Activated CD4-positive, alpha-beta T cell treated with anti-CD3 and anti-CD28 coated beads for 36 hours (primary cell): ENCODE measurements at regions not wholly inside any gene's neighbourhood (a gene's known extent, or its start where the extent isn't known, plus 50 kb on each side); places are given as distances from the start of the nearest gene placed in this dataset.
A peak's percentile ranks its signal among the peaks of the same experiment; 100 is the strongest.

Experiments used
- ATAC-seq: fragments of 200-7000 bp; cut with Tn5 transposase; one replicate; pipeline ENCODE4 v1.10.0; 2021; ENCODE audit warnings: mild to moderate bottlenecking, moderate library complexity
- CTCF ChIA-PET: fragments of 350-600 bp; sonication (Branson Sonifier 250); formaldehyde crosslinking; loops from one replicate; lab custom pipeline; 2021; ENCODE audit warnings: antibody characterized with exemption; lab: Charles Lee
- POLR2A ChIA-PET: fragments of 350-600 bp; sonication (Branson Sonifier 250); formaldehyde crosslinking; loops from one replicate; lab custom pipeline; 2021; ENCODE audit warnings: antibody characterized with exemption, inconsistent platforms; lab: Charles Lee
- DNase-seq: peaks from one replicate; pipeline ENCODE4 v3.0.0-alpha.2; 2020
- H3K27ac Mint-ChIP-seq: one replicate; pipeline ENCODE4 v1.8.0; 2021; ENCODE audit warnings: mixed read lengths
- H3K27me3 Mint-ChIP-seq: one replicate; pipeline ENCODE4 v1.8.0; 2021; ENCODE audit warnings: mixed read lengths
- H3K36me3 Mint-ChIP-seq: one replicate; pipeline ENCODE4 v1.8.0; 2021; ENCODE audit warnings: low read depth, mixed read lengths
- H3K4me1 Mint-ChIP-seq: one replicate; pipeline ENCODE4 v1.8.0; 2021; ENCODE audit warnings: mixed read lengths
- H3K4me3 Mint-ChIP-seq: one replicate; pipeline ENCODE4 v1.8.0; 2021; ENCODE audit warnings: mild to moderate bottlenecking, moderate library complexity, mixed read lengths
- H3K9me3 Mint-ChIP-seq: one replicate; pipeline ENCODE4 v1.8.0; 2021; ENCODE audit warnings: low read depth, mixed read lengths
- intact Hi-C, 2 experiments: fragments of 100-400 bp; cut with DNase I in 1 of 2; cut with micrococcal nuclease in 1 of 2; formaldehyde crosslinking; loops; one replicate each; pipeline versions ENCODE4 v1.14.2 to v1.15.1; 2022 to 2024; cut with DNase I, micrococcal nuclease

DNA sequence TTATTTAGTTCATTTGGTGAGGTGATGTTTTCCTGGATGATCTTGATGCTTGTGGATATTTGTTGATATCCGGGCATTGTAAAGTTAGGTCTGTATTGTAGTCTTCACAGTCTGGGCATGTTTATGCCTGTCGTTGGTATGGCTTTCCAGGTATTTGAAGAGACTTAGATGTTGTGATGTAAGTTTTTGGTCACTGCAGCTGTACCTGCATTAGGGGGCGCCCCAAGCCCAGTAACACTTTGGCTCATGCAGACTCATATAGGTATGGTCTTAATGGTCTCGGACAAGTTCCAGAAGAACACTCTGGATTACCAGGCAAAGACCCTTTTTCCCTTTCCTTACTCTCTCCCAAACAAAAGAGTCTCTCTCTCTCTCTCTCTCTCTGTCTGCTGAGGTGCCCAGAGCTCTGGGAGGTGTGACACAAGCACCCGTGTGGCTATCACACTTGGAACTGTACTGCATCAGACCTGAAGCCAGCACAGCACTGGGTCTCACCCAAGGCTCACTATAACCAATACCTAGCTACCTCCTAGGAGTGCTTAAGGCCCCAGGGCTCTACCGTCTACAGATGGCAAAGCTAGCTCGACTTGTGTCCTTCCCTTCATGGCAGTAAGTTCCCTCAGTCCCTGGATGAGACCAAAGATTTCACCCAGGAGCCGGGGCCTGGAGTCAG is 425.8 kb upstream of the ATXN7L3B start:
- no peaks in the 10 kb centered on the region for H3K27me3 Mint-ChIP-seq
- no peak overlapping the region for H3K27ac Mint-ChIP-seq
- intact Hi-C loops, result loop anchor here in 1 of 2 experiments (2.0 kb wide), 1 partner anchor 301 kb away; no protein-coding TSS in a partner anchor
- POLR2A ChIA-PET, result no interaction called here
- ATAC-seq (no peak), DNase-seq (peak; percentile 23)
- no peak overlapping the region for H3K4me3 Mint-ChIP-seq
- H3K36me3 Mint-ChIP-seq, result no peaks in the 10 kb centered on the region
- CTCF ChIA-PET, result interaction anchor here (1.3 kb wide), 1 partner anchor 305 kb away, joined by 3 read pairs; no protein-coding TSS in a partner anchor
- H3K4me1 Mint-ChIP-seq, result no peaks in the 10 kb centered on the region
- peaks cover 2% of the 10 kb centered on the region for H3K9me3 Mint-ChIP-seq

DNA sequence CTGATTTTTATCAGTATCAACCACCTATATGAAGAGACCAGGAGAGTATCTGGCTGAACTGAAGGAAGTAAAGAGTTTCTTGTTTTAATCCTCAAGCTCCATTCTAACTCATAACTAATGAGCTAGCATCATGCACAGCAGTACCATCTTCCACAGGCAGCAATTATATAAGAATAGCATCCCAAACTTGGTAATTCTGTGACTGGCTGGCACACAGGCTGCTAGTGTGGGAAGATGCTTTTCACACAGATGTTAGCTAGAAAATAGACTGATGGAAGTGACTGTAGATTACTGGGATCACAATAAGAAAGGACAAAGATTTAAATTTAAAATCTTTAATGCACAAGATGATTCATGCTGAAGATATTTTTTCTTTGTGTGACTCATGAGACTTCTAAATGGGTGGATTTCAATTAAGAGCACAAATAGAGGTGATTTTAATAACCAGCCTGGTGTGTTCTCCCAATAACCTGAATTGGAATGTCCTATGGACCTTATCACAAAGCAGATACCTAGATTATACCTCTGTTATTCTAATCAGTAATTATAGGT is 417.7 kb upstream of the ATXN7L3B start:
- no peaks in the 10 kb centered on the region for H3K36me3 Mint-ChIP-seq
- H3K4me1 Mint-ChIP-seq, result no peaks in the 10 kb centered on the region
- no peaks in the 10 kb centered on the region for H3K27me3 Mint-ChIP-seq
- no peaks in the 10 kb centered on the region for H3K9me3 Mint-ChIP-seq
- ChIA-PET POLR2A (no interaction called here), CTCF (no interaction called here)
- H3K27ac Mint-ChIP-seq, result no peak overlapping the region
- intact Hi-C loops, result no loop called here
- ATAC-seq (no peak), DNase-seq (no peak)
- no peak overlapping the region for H3K4me3 Mint-ChIP-seq

- intact Hi-C loops, result no loop called here
- ATAC-seq, result no peak
- no peaks in the 10 kb centered on the region for H3K4me1 Mint-ChIP-seq
- no peak overlapping the region for H3K4me3 Mint-ChIP-seq
- DNase-seq, result no peak
- H3K9me3 Mint-ChIP-seq, result no peaks in the 10 kb centered on the region
- no peaks in the 10 kb centered on the region for H3K27me3 Mint-ChIP-seq
- ChIA-PET CTCF (no interaction called here), POLR2A (no interaction called here)
- no peaks in the 10 kb centered on the region for H3K36me3 Mint-ChIP-seq
- H3K27ac Mint-ChIP-seq, result no peak overlapping the region
These were observed 417.0 kb upstream of the ATXN7L3B start for GRCh38 chr12:74120644-74121043.

DNA sequence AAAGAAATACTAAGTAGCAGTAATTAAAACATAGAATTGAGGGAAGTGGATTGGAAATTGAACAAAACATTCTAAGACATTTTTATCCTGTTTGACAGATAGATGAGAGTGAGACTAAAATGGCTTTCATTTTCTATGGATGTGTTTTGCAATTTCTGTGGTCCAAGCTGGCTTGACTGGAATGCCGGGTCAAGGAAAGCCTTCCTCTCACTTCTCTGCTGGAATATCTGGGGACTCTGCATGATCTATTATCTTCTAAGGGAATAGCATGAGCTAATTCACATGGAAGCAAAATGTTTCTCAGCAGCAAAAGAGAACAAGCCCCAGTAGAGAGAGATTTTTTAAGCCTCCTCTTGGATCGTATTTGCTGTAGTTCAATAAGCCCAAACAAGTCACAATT is 407.9 kb upstream of the ATXN7L3B start:
- POLR2A ChIA-PET, result no interaction called here
- Mint-ChIP-seq H3K36me3 (no peaks in the 10 kb centered on the region), H3K27ac (no peak overlapping the region), H3K27me3 (no peaks in the 10 kb centered on the region), H3K9me3 (peaks cover 4% of the 10 kb centered on the region), H3K4me1 (no peaks in the 10 kb centered on the region), H3K4me3 (no peak overlapping the region)
- intact Hi-C loops, result no loop called here
- DNase-seq (no peak), ATAC-seq (no peak)
- CTCF ChIA-PET, result no interaction called here

DNA sequence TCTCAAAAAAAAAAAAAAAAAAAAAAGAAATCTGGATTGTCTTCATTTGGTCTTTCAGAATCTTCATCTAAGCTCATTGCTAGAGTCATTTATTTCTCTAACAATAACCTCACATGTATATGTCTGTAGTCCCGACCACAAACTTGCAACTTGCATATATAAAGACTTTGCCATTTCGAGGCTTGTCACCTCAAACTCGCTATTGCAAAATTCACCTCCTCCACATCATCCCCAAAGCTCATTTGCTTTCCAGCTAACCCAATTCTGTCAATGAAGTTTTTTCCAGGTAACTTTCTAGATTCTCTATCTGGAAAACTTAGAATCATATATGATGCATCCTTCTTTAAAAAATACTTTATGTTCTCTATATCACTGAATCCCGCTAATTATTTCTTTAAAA is 393.2 kb upstream of the ATXN7L3B start:
- no peak for ATAC-seq
- Mint-ChIP-seq H3K9me3 (no peaks in the 10 kb centered on the region), H3K27me3 (no peaks in the 10 kb centered on the region), H3K4me1 (no peaks in the 10 kb centered on the region), H3K4me3 (no peak overlapping the region), H3K27ac (no peak overlapping the region), H3K36me3 (no peaks in the 10 kb centered on the region)
- ChIA-PET CTCF (interaction anchor here (0.7 kb wide), 1 partner anchor 8 kb away, joined by 5 read pairs; no protein-coding TSS in a partner anchor), POLR2A (no interaction called here)
- no peak for DNase-seq
- intact Hi-C loops, result no loop called here

GRCh38 chr12:74145328-74145727 is 392.3 kb upstream of the ATXN7L3B start:
- no peak overlapping the region for H3K4me3 Mint-ChIP-seq
- CTCF ChIA-PET, result no interaction called here
- no peaks in the 10 kb centered on the region for H3K9me3 Mint-ChIP-seq
- H3K27me3 Mint-ChIP-seq, result no peaks in the 10 kb centered on the region
- no peaks in the 10 kb centered on the region for H3K4me1 Mint-ChIP-seq
- H3K36me3 Mint-ChIP-seq, result no peaks in the 10 kb centered on the region
- H3K27ac Mint-ChIP-seq, result no peak overlapping the region
- POLR2A ChIA-PET, result no interaction called here
- no peak for ATAC-seq
- intact Hi-C loops, result no loop called here
- no peak for DNase-seq

DNA sequence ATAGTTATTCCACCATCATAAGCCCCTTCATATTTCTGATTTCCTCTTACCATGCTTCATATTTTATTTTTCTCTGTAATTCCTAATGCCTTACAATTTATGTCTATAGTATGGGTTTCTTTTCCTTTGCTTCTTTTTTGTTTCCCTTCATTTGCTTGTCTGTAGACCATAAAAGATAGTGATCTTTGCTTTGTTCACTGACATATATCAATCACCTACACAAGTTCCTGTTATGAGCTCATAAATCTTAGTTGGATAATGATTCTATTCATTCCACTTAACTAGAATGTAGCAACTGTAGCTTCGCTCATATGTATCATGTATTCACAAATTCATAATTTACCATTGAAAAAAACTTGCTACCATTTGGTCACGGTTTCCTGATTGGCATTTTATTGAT is 388.8 kb upstream of the ATXN7L3B start:
- Mint-ChIP-seq H3K36me3 (no peaks in the 10 kb centered on the region), H3K4me3 (no peak overlapping the region), H3K9me3 (no peaks in the 10 kb centered on the region), H3K27me3 (no peaks in the 10 kb centered on the region), H3K4me1 (no peaks in the 10 kb centered on the region), H3K27ac (no peak overlapping the region)
- intact Hi-C loops, result no loop called here
- DNase-seq, result no peak
- no peak for ATAC-seq
- POLR2A ChIA-PET, result no interaction called here
- CTCF ChIA-PET, result no interaction called here

DNA sequence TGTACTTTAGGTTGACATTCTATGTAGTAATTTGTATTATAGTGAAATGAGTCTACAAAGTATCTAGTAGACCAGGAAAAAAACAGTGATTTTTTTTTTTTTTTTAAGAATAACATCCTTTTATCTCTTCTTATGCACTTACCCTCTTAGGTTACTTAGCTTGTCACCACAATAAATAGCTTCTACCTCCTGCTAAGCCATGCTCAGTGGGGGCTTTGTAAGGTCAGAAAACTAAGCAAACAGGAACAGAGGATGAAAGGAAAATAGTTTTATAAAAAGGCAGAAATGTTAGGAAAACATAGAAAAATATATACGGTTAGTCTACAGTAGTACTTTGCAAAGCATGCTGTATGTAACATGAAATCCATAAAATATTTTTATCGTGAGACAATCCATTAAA is 385.3 kb upstream of the ATXN7L3B start:
- Mint-ChIP-seq H3K9me3 (no peaks in the 10 kb centered on the region), H3K4me1 (no peaks in the 10 kb centered on the region), H3K27ac (no peak overlapping the region), H3K4me3 (no peak overlapping the region), H3K27me3 (no peaks in the 10 kb centered on the region), H3K36me3 (no peaks in the 10 kb centered on the region)
- intact Hi-C loops, result no loop called here
- ChIA-PET POLR2A (interaction anchor here (0.6 kb wide), 1 partner anchor 1599 kb away, joined by 4 read pairs; no protein-coding TSS in a partner anchor), CTCF (interaction anchor here (1.1 kb wide), 1 partner anchor 8 kb away, joined by 5 read pairs; no protein-coding TSS in a partner anchor)
- no peak for DNase-seq
- no peak for ATAC-seq

DNA sequence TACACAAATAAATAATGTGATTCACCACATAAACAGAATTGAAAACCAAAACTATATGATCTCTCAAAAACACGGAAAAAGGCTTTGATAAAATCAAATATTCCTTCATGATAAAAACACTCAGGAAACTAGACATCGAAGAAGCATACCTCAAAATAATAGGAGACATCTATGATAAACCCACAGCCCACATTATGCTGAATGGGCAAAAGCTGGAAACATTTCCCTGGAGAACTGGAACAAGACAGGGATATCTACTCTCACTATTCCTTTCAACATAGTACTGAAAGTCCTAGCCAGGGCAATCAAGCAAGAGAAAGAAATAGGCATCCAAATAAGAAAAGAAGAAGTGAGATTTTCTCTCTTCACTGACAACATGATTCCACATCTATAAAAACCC is 371.5 kb upstream of the ATXN7L3B start:
- no peaks in the 10 kb centered on the region for H3K36me3 Mint-ChIP-seq
- H3K27me3 Mint-ChIP-seq, result no peaks in the 10 kb centered on the region
- ChIA-PET POLR2A (no interaction called here), CTCF (no interaction called here)
- no peak for ATAC-seq
- no peak overlapping the region for H3K27ac Mint-ChIP-seq
- H3K4me3 Mint-ChIP-seq, result no peak overlapping the region
- intact Hi-C loops, result no loop called here
- DNase-seq, result no peak
- H3K4me1 Mint-ChIP-seq, result no peaks in the 10 kb centered on the region
- peaks cover 3% of the 10 kb centered on the region for H3K9me3 Mint-ChIP-seq

DNA sequence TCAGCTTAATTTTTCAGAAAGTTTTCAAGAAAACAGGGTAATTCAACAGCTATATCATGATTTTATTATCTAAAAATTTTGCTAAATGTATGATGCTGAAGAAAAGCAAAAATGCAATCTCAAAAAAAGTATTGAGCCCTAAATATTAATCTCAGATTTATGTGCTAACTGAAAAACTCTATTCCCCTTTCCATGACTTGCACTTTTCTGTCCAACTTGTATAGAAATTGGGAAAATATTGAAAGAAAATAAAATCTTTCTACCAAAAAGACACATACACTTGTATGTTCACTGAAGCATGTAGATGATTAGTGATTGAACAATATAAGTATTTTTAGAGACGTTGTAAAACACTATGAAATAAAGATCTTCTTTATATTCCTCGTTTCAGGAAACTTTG is 368.0 kb upstream of the ATXN7L3B start:
- H3K9me3 Mint-ChIP-seq, result peaks cover 7% of the 10 kb centered on the region
- no peaks in the 10 kb centered on the region for H3K27me3 Mint-ChIP-seq
- intact Hi-C loops, result no loop called here
- H3K36me3 Mint-ChIP-seq, result no peaks in the 10 kb centered on the region
- no peak for DNase-seq
- ChIA-PET POLR2A (no interaction called here), CTCF (no interaction called here)
- H3K4me3 Mint-ChIP-seq, result no peak overlapping the region
- no peak for ATAC-seq
- H3K4me1 Mint-ChIP-seq, result no peaks in the 10 kb centered on the region
- H3K27ac Mint-ChIP-seq, result no peak overlapping the region

DNA sequence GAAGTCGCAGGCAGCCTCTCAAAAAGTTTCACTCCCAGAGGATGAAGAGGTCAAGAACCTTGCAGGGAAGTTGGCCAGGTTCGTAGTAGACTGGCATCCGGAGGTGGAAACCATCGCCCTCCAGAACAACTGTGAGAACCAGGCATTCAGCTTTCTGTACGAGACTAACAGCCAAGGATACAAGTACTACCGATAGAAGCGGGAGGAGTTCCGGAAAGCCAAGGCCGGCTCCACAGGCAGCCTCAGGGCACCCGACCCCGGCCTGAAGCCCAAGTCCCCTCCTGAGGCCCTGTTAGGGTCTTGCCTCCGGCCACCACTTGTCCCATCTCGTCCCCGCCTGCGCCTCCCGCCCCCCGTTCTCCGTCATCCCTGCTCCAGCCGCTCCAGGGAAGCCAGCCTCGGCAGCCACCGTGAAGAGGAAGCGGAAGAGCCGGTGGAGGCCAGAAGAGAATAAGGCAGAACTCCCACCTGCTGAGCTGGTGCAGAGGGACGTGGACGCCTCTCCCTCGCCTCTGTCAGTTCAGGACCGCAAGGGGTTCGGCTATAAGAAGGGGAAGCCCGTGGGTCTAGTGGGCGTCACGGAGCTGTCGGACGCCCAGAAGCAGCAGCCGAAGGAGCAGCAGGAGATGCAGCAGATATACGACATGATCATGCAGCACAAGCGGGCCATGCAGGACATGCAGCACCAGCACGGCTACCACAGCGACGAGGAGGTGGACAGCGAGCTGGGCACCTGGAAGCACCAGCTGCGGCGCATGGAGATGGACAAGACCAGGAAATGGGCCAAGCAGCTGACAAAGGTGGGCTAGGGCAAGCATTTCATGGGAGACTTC is 366.8 kb upstream of the ATXN7L3B start:
- H3K9me3 Mint-ChIP-seq, result peaks cover 8% of the 10 kb centered on the region
- intact Hi-C loops, result no loop called here
- DNase-seq, result no peak
- H3K4me3 Mint-ChIP-seq, result no peak overlapping the region
- no peaks in the 10 kb centered on the region for H3K4me1 Mint-ChIP-seq
- H3K27ac Mint-ChIP-seq, result no peak overlapping the region
- POLR2A ChIA-PET, result no interaction called here
- CTCF ChIA-PET, result no interaction called here
- ATAC-seq, result no peak
- no peaks in the 10 kb centered on the region for H3K27me3 Mint-ChIP-seq
- H3K36me3 Mint-ChIP-seq, result no peaks in the 10 kb centered on the region

DNA sequence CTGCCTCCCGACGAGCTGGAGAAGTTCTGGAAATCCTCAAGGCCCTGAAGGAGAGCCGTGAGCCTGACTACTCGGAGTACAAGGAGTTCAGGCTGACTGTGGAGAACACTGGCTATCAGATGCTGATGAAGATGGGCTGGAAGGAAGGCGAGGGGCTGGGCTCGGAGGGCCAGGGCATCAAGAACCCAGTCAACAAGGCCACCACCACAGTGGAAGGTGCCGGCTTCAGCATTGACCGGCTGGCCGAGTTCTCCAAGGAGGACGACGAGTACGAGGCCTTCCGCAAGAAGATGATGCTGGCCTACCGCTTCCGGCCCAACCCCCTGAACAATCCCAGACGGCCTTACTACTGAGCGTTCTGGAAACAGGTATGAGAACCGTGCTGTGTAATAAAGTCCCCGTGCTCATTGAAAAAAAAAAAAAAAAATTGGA is 366.1 kb upstream of the ATXN7L3B start:
- H3K36me3 Mint-ChIP-seq, result no peaks in the 10 kb centered on the region
- ChIA-PET POLR2A (no interaction called here), CTCF (no interaction called here)
- intact Hi-C loops, result no loop called here
- peaks cover 8% of the 10 kb centered on the region for H3K9me3 Mint-ChIP-seq
- no peak for DNase-seq
- no peak overlapping the region for H3K4me3 Mint-ChIP-seq
- ATAC-seq, result no peak
- no peaks in the 10 kb centered on the region for H3K27me3 Mint-ChIP-seq
- no peak overlapping the region for H3K27ac Mint-ChIP-seq
- no peaks in the 10 kb centered on the region for H3K4me1 Mint-ChIP-seq
